Skeletal muscle tissue (tissue), 3 donors: ENCODE measurements at regions not wholly inside any gene's neighbourhood (a gene's known extent, or its start where the extent isn't known, plus 50 kb on each side); places are given as distances from the start of the nearest gene placed in this dataset.

Source experiments
- H3K27ac ChIP-seq: one replicate; pipeline ENCODE4 v1.7.0; 2013; ENCODE audit warnings: mild to moderate bottlenecking, low read depth, low read length, inconsistent platforms
- H3K27me3 ChIP-seq, 3 donors: one replicate each; pipeline ENCODE4 v1.7.0; 2013; ENCODE audit warnings: low read length in 3 of 3; ENCODE audit not compliant: control insufficient read depth in 3 of 3, insufficient read depth in 3 of 3
- H3K36me3 ChIP-seq, 3 donors: one replicate each; pipeline ENCODE4 v1.7.0; 2013; ENCODE audit warnings: low read length in 3 of 3; ENCODE audit not compliant: control insufficient read depth in 3 of 3, insufficient read depth in 3 of 3
- H3K4me1 ChIP-seq, 3 donors: one replicate each; pipeline ENCODE4 v1.7.0; 2013; ENCODE audit warnings: low read length in 3 of 3, mild to moderate bottlenecking in 3 of 3; ENCODE audit not compliant: control insufficient read depth in 3 of 3, insufficient read depth in 3 of 3
- H3K4me3 ChIP-seq, 3 donors: one replicate each; pipeline ENCODE4 v1.7.0; 2013; ENCODE audit warnings: low read length in 3 of 3
- H3K9ac ChIP-seq, 3 donors: one replicate each; pipeline ENCODE4 v1.7.0; 2013; ENCODE audit warnings: low read length in 3 of 3, mild to moderate bottlenecking in 3 of 3, moderate library complexity in 2 of 3, low read depth in 1 of 3
- H3K9me3 ChIP-seq, 3 donors: one replicate each; pipeline ENCODE4 v1.7.0; 2013; ENCODE audit warnings: low read length in 3 of 3; ENCODE audit not compliant: control insufficient read depth in 3 of 3
- donor health status: Osteomylitis.

DNA sequence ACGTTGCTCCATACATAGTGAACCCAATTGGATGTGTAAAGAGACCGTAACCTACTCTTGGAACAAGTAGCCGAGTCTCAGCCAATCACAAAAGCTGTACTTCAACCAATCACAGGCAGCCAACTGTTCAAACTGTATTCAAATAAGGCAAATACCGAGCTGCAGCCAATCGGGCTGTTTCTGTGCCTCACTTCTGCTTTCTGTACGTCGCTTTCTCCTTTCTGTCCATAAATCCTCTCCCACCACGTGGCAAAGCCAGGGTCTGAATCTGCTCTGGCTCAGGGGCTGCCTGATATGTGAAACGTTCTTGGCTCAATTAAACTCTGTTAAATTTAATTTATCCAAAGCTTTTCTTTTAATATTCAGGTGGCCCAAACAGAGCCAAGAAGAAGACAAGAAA lies 210.3 kb downstream of the URB2 start:
- H3K36me3 ChIP-seq: no peaks in the 10 kb centered on the region
- H3K4me3 ChIP-seq: no peak overlapping the region
- peaks cover 0 to 2% (median 2%) of the 10 kb centered on the region in 3 donors for H3K4me1 ChIP-seq
- no peaks in the 10 kb centered on the region for H3K27me3 ChIP-seq
- no peak overlapping the region for H3K9ac ChIP-seq
- H3K9me3 ChIP-seq: no peaks in the 10 kb centered on the region
- H3K27ac ChIP-seq: no peak overlapping the region

DNA sequence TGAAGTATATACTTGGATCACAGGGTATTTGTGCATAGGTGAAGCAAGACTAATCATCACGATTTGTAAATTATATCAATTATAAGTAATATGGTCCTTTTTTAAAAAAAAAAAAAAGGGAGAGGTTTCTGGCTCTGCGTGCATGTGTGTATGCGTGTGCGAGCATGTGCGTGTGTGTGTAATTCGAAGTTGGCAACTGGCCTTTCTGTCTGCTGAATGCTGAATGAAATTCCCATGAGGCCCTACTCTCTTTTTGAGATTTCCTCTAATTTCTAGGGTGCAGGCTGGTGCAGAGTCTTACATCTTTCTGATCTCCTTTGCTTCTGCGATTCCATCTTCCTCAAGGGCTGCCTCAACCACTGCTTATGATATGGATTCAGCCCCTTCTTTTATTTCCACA lies 212.2 kb downstream of the URB2 start:
- no peak overlapping the region for H3K4me3 ChIP-seq
- H3K9ac ChIP-seq: no peak overlapping the region
- no peaks in the 10 kb centered on the region for H3K9me3 ChIP-seq
- peaks cover 0 to 2% (median 2%) of the 10 kb centered on the region in 3 donors for H3K4me1 ChIP-seq
- H3K36me3 ChIP-seq: no peaks in the 10 kb centered on the region
- no peak overlapping the region for H3K27ac ChIP-seq
- H3K27me3 ChIP-seq: no peaks in the 10 kb centered on the region

DNA sequence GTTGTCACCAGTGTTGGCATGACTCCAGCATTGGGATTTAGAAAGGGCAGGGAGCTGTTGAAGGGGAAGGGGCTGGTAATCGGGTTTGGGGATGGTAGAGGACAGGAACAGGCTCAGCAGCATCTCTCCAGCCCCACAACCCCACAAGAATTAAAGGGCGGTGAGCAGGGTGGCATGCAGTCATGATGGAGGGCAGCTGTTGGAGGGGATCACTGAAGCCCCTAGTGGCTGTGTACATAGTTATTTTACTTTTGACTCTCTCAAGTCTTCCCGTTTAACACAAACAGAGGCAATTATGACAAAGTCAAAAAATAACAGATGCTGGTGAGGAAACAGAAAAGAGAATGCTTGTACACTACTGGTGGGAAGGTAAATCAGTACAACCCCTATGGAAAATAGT lies 213.8 kb downstream of the URB2 start:
- Histone ChIP-seq H3K4me1 (peaks cover 13 to 15% (median 14%) of the 10 kb centered on the region in 3 donors), H3K27me3 (no peaks in the 10 kb centered on the region), H3K4me3 (no peak overlapping the region), H3K9ac (no peak overlapping the region), H3K9me3 (no peaks in the 10 kb centered on the region), H3K27ac (no peak overlapping the region), H3K36me3 (no peaks in the 10 kb centered on the region)

DNA sequence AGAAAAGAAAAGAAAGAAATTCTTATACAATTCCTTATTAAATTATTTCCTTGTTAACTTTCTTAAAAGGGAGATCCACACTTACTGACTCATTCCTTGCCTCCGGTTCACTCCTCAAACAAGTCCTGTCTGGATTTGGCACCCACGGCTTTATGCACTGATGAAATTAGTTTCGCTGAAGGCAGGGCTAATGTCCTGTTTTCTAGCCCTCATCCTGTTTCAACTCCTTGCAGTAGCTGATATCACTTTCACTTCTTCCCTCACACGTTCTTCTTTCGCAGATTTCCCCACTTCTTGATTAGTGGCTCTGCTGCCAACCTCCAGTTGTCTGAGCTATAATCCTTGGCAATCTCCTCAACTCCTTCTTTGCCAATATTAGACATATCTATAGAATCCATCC lies 215.2 kb downstream of the URB2 start:
- no peak overlapping the region for H3K9ac ChIP-seq
- H3K4me1 ChIP-seq: peaks cover 14 to 26% (median 16%) of the 10 kb centered on the region in 3 donors
- no peaks in the 10 kb centered on the region for H3K27me3 ChIP-seq
- H3K36me3 ChIP-seq: no peaks in the 10 kb centered on the region
- H3K27ac ChIP-seq: no peak overlapping the region
- H3K9me3 ChIP-seq: no peaks in the 10 kb centered on the region
- no peak overlapping the region for H3K4me3 ChIP-seq

DNA sequence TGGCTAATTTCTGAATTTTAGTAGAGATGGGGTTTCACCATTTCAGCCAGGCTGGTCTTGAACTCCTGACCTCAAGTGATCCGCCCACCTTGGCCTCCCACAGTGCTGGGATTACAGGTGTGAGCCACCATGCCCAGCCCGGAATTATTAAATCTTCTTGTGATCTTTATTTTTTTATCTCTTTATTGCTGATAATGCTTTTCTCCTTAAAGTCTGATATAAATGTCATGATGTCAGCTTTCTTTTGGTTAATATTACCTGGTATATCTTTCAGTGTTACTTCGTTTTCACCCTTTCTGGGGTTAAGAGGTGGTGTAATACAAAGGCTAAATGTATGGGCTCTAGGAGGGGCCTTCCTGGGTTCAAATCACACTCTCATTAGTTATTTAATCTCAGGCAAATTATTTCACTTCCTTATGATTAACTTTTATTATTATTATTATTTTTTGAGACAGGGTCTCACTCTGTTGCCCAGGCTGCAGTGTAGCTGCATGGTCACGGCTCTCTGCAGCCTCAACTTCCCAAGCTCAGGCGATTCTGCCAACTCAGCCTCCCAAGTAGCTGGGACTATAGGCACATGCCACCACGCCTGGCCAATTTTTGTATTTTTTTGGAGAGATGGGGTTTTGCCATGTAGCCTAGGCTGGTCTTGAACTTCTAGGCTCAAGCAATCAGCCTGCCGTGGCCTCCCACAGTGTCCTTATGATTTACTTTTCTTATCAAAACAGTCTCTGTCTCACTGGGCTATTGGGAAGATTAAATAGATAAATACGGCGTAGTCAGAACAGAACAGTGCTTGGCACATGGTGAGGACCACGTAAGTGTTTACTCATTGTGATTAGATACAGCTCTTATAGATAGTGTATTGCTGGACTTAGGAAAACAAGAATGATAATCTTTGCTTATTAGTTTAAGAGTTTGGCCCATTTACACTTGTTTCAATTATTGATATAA lies 216.5 kb downstream of the URB2 start:
- H3K27ac ChIP-seq: no peak overlapping the region

DNA sequence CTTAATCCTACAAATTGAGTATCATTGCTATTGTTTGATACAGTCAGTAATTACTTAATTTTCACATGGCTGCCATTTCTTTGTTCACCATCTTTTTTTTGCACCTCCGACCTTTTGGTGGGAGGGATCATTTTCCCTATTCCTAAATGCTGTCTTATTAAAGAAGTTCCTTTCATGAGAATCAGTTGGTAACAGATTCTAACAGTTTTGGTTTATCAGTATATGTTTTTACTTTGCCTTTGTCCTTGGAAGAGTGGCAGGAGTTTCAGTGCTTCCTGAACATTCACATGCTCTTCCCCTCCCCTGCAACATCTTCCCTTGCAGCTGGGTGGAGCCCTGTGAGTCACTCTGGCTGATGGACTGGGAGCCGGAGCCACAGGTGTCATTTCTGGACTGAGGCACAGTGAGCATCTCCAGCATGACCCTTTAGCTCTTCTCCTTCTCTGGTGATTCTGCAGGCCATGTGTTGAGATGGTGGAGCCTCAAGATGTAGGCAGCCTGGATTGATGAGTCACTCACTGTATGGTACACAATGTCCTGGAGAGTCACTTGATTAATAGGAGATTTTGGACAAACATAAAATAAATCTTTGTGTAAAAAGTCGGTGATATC lies 217.7 kb downstream of the URB2 start:
- Histone ChIP-seq H3K9me3 (no peaks in the 10 kb centered on the region), H3K9ac (no peak overlapping the region), H3K27ac (peak overlapping the region; percentile 92), H3K4me1 (peaks cover 14 to 29% (median 16%) of the 10 kb centered on the region in 3 donors), H3K27me3 (no peaks in the 10 kb centered on the region), H3K4me3 (no peak overlapping the region), H3K36me3 (no peaks in the 10 kb centered on the region)

More for the DNA sequence above, 216.5 kb downstream of the URB2 start:
- H3K36me3 ChIP-seq: no peaks in the 10 kb centered on the region
- peaks cover 14 to 29% (median 16%) of the 10 kb centered on the region in 3 donors for H3K4me1 ChIP-seq
- no peaks in the 10 kb centered on the region for H3K27me3 ChIP-seq
- H3K9ac ChIP-seq: no peak overlapping the region
- no peaks in the 10 kb centered on the region for H3K9me3 ChIP-seq
- H3K4me3 ChIP-seq: no peak overlapping the region

DNA sequence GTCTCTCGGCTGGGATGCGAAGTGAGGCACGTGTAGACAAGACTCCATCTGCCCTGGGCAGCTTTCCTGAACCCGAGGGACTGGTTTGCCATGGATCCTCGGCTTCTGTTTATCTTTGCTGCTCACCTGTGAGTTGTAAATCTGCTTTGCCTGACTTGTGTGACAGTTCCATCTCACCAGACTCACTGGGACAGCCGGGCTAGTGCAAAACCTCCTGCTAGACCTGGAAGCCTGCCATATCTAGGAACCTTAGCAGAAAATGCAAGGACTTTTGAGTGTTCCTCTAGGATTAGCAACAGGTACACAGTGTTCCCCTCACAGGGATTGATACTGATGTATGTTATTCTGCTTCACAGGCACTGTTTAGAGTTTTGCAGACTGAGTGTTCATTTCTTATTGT lies 218.6 kb downstream of the URB2 start:
- H3K4me1 ChIP-seq: peaks cover 14 to 29% (median 16%) of the 10 kb centered on the region in 3 donors
- peak overlapping the region in 1 of 3 donors; percentile 47 for H3K9ac ChIP-seq
- H3K27me3 ChIP-seq: no peaks in the 10 kb centered on the region
- H3K27ac ChIP-seq: peak overlapping the region; percentile 92
- no peaks in the 10 kb centered on the region for H3K9me3 ChIP-seq
- no peaks in the 10 kb centered on the region for H3K36me3 ChIP-seq
- H3K4me3 ChIP-seq: peak overlapping the region in 2 of 3 donors; percentile 17 to 36

DNA sequence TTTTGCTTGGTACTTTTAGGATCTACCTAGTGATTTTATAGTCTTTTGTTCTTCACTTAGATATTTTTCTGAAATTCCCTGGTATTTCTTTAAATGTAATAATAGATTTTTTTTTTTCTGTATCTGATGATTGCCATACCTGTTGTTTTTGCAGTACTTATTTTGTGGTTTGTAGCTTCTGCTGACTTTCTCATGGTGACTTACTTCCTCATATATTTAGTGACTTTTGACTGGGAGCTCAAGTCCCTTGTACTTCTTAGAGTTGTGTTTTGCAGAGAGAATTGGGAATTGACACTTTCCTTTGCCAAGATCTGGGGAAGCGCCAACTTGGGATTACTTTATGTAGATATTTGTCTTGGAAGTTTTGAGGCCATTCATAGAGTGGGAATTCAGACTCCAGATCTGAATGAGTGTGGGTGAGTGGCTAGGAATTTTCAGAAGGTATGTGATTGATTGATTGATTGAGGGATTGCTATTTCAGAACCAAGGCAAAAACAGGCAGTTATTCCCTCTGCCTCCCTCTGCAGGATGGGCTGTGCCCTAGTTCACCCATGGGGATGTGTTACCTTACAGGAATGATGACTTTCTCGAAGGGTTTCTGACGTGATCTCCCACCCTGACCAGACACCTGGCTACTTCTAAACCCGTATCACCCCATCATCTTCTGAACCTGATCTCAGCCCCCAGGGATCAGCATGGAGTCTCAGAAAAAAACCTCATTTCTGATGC lies 219.5 kb downstream of the URB2 start:
- H3K27ac ChIP-seq: peak overlapping the region; percentile 92

DNA sequence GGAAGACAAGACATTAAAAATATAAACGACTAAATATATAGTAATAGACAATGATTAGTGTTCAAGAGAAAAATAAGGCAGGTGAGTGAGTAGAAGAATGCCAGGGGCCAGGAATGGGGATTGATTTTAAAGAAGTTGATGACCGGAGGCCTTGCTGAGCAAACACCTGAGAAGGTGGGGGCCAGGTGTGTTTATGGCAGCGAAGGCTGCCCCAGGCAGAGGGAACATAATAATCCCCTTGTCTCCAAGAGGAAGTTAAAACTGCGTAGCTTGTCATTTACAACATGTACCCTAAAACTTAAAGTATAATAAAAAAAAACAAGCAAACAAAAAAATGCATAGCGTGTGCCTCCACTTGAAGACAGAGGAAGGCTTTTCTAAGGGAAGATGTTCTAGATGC lies 220.3 kb downstream of the URB2 start:
- peaks cover 14 to 27% (median 14%) of the 10 kb centered on the region in 3 donors for H3K4me1 ChIP-seq
- H3K27me3 ChIP-seq: no peaks in the 10 kb centered on the region
- no peak overlapping the region for H3K27ac ChIP-seq

More for the DNA sequence above, 219.5 kb downstream of the URB2 start:
- Histone ChIP-seq H3K27me3 (no peaks in the 10 kb centered on the region), H3K36me3 (no peaks in the 10 kb centered on the region), H3K9ac (no peak overlapping the region), H3K4me1 (peaks cover 14 to 29% (median 16%) of the 10 kb centered on the region in 3 donors), H3K4me3 (no peak overlapping the region), H3K9me3 (no peaks in the 10 kb centered on the region)

More for the DNA sequence above, 220.3 kb downstream of the URB2 start:
- Histone ChIP-seq H3K9me3 (no peaks in the 10 kb centered on the region), H3K36me3 (no peaks in the 10 kb centered on the region), H3K4me3 (no peak overlapping the region), H3K9ac (no peak overlapping the region)
